ENCODE measurements at regions not wholly inside any gene's neighbourhood (a gene's known extent, or its start where the extent isn't known, plus 50 kb on each side); places are given as distances from the start of the nearest gene placed in this dataset.
"Not testable (repeated sequence)": the region's sequence is repeated elsewhere in the genome, so short reads cannot be mapped to it uniquely, and the experiment has no call there.

GRCh38 chr2:8600456-8600855 is 81.4 kb upstream of the ID2 start:
- Histone ChIP-seq H3K4me3 (no peak overlapping the region), H3K9me3 (ENCODE audit: low read depth) (no peaks in the 10 kb centered on the region), H4K20me1 (ENCODE audit: low read depth) (no peaks in the 10 kb centered on the region), H3K36me3 (no peaks in the 10 kb centered on the region), H2AFZ (replicated peaks) (no peak overlapping the region), H3K27ac (no peak overlapping the region), H3K79me2 (ENCODE audit: low read depth) (no peaks in the 10 kb centered on the region), H3F3A (ENCODE audit: low read depth) (no peaks in the 10 kb centered on the region), H3K4me2 (no peak overlapping the region), H3K9ac (no peak overlapping the region), H3K27me3 (no peaks in the 10 kb centered on the region), H3K4me1 (no peaks in the 10 kb centered on the region)
- Mint-ChIP-seq H3K4me3 (no peak overlapping the region), H3K27ac (peak overlapping the region; percentile 29), H3K27me3 (ENCODE audit: insufficient read depth, low read depth) (peaks cover 8% of the 10 kb centered on the region), H3K9me3 (no peaks in the 10 kb centered on the region), H3K36me3 (no peaks in the 10 kb centered on the region), H3K4me1 (peaks cover 17% of the 10 kb centered on the region)
- TF ChIP-seq EZH2phosphoT487 (IDR thresholded peaks at IDR 0.05) = no peak
- no peak for TF ChIP-seq EZH2 (IDR thresholded peaks at IDR 0.05)
- no peak for TF ChIP-seq CTCF (IDR thresholded peaks at IDR 0.05)
- DNase-seq (ENCODE audit: low spot score) = no peak

GRCh38 chr2:8602809-8603208 is 79.0 kb upstream of the ID2 start:
- Histone ChIP-seq H3K79me2 (ENCODE audit: low read depth) (no peaks in the 10 kb centered on the region), H3K9me3 (ENCODE audit: low read depth) (no peaks in the 10 kb centered on the region), H3K27me3 (no peaks in the 10 kb centered on the region), H3K9ac (no peak overlapping the region), H3F3A (ENCODE audit: low read depth) (no peaks in the 10 kb centered on the region), H3K36me3 (no peaks in the 10 kb centered on the region), H2AFZ (replicated peaks) (no peak overlapping the region), H3K4me3 (no peak overlapping the region), H3K4me1 (no peaks in the 10 kb centered on the region), H4K20me1 (ENCODE audit: low read depth) (no peaks in the 10 kb centered on the region), H3K27ac (no peak overlapping the region), H3K4me2 (no peak overlapping the region)
- no peak for TF ChIP-seq CTCF (IDR thresholded peaks at IDR 0.05)
- peaks cover 2% of the 10 kb centered on the region for H3K36me3 Mint-ChIP-seq
- DNase-seq (ENCODE audit: low spot score) = no peak
- no peak overlapping the region for H3K27ac Mint-ChIP-seq
- peaks cover 3% of the 10 kb centered on the region for H3K9me3 Mint-ChIP-seq
- peaks cover 14% of the 10 kb centered on the region for H3K4me1 Mint-ChIP-seq
- no peak overlapping the region for H3K4me3 Mint-ChIP-seq
- peaks cover 5% of the 10 kb centered on the region for H3K27me3 Mint-ChIP-seq (ENCODE audit: insufficient read depth, low read depth)

GRCh38 chr2:8603356-8603755 is 78.5 kb upstream of the ID2 start:
- H3K79me2 ChIP-seq (ENCODE audit: low read depth); H3K27me3 ChIP-seq; H3K4me2 ChIP-seq; H3K9me3 ChIP-seq (ENCODE audit: low read depth); H3K4me3 Mint-ChIP-seq; H3K27ac ChIP-seq; H4K20me1 ChIP-seq (ENCODE audit: low read depth); H3K27me3 Mint-ChIP-seq (ENCODE audit: insufficient read depth, low read depth); H3K36me3 Mint-ChIP-seq; H3K27ac Mint-ChIP-seq; H3K4me3 ChIP-seq; H3F3A ChIP-seq (ENCODE audit: low read depth); DNase-seq (ENCODE audit: low spot score); H3K36me3 ChIP-seq; H3K9me3 Mint-ChIP-seq; H3K4me1 ChIP-seq; H2AFZ ChIP-seq (replicated peaks); H3K9ac ChIP-seq: not testable (repeated sequence)
- H3K4me1 Mint-ChIP-seq = peaks cover 14% of the 10 kb centered on the region

GRCh38 chr2:8604262-8604661 is 77.6 kb upstream of the ID2 start:
- TF ChIP-seq EZH2 (IDR thresholded peaks at IDR 0.05) (no peak), CTCF (IDR thresholded peaks at IDR 0.05) (no peak), EZH2phosphoT487 (IDR thresholded peaks at IDR 0.05) (no peak)
- no peak overlapping the region for H3K9ac ChIP-seq
- H3K36me3 ChIP-seq = no peaks in the 10 kb centered on the region
- H3K4me3 ChIP-seq = no peak overlapping the region
- H4K20me1 ChIP-seq (ENCODE audit: low read depth) = no peaks in the 10 kb centered on the region
- H3K27me3 ChIP-seq = no peaks in the 10 kb centered on the region
- H3K36me3 Mint-ChIP-seq = peaks cover 4% of the 10 kb centered on the region
- no peak overlapping the region for H3K4me2 ChIP-seq
- peaks cover 12% of the 10 kb centered on the region for H3K4me1 Mint-ChIP-seq
- H2AFZ ChIP-seq (replicated peaks) = no peak overlapping the region
- DNase-seq (ENCODE audit: low spot score) = no peak
- H3K79me2 ChIP-seq (ENCODE audit: low read depth) = no peaks in the 10 kb centered on the region
- H3K27ac Mint-ChIP-seq = no peak overlapping the region
- no peaks in the 10 kb centered on the region for H3K9me3 ChIP-seq (ENCODE audit: low read depth)
- no peak overlapping the region for H3K4me3 Mint-ChIP-seq
- no peaks in the 10 kb centered on the region for H3F3A ChIP-seq (ENCODE audit: low read depth)
- H3K27me3 Mint-ChIP-seq (ENCODE audit: insufficient read depth, low read depth) = peaks cover 7% of the 10 kb centered on the region
- H3K4me1 ChIP-seq = no peaks in the 10 kb centered on the region
- H3K9me3 Mint-ChIP-seq = peaks cover 5% of the 10 kb centered on the region
- H3K27ac ChIP-seq = no peak overlapping the region
